MCF 10A (cell line): ENCODE measurements at regions not wholly inside any gene's neighbourhood (a gene's known extent, or its start where the extent isn't known, plus 50 kb on each side); places are given as distances from the start of the nearest gene placed in this dataset.

Experiments used
- BruUV-seq: library from RNA; stranded (reverse); fragments of 400-500 nt; replicated peaks from 2 replicates; lab custom pipeline; 2021; lab: Mats Ljungman, UMichigan
- CTCF ChIA-PET: fragments of 300-600 bp; sonication (Branson Sonifier 250); formaldehyde crosslinking; extraction: SDS; loops from one replicate; lab custom pipeline; 2021; ENCODE audit warnings: antibody characterized with exemption, inconsistent platforms; lab: Yijun Ruan, JAX
- POLR2A ChIA-PET: fragments of 300-600, 350-650 bp; sonication (Branson Sonifier 250); formaldehyde crosslinking; extraction: SDS; loops from one replicate; lab custom pipeline; 2020; ENCODE audit warnings: antibody characterized with exemption, inconsistent platforms; lab: Yijun Ruan, JAX
- DNase-seq: peaks from one replicate; pipeline ENCODE4 v3.0.0-alpha.2; 2018; ENCODE audit not compliant: unreplicated experiment
- H3K27ac Mint-ChIP-seq: one replicate; pipeline ENCODE4 v1.8.0; 2022; ENCODE audit warnings: mild to moderate bottlenecking, low read depth, mixed read lengths; ENCODE audit not compliant: unreplicated experiment
- H3K27me3 Mint-ChIP-seq: one replicate; pipeline ENCODE4 v1.8.0; 2022; ENCODE audit warnings: mixed read lengths; ENCODE audit not compliant: insufficient read depth, unreplicated experiment
- H3K36me3 Mint-ChIP-seq: one replicate; pipeline ENCODE4 v1.8.0; 2022; ENCODE audit warnings: mild to moderate bottlenecking, moderate library complexity, mixed read lengths; ENCODE audit not compliant: insufficient read depth, unreplicated experiment
- H3K4me1 Mint-ChIP-seq: one replicate; pipeline ENCODE4 v1.8.0; 2022; ENCODE audit warnings: mixed read lengths; ENCODE audit not compliant: insufficient read depth, unreplicated experiment
- H3K4me3 Mint-ChIP-seq: one replicate; pipeline ENCODE4 v1.8.0; 2022; ENCODE audit warnings: mild to moderate bottlenecking, moderate library complexity, mixed read lengths; ENCODE audit not compliant: unreplicated experiment
- H3K9me3 Mint-ChIP-seq: one replicate; pipeline ENCODE4 v1.8.0; 2022; ENCODE audit warnings: mixed read lengths; ENCODE audit not compliant: unreplicated experiment
- CTCF ChIP-seq: fragments of 200-600 bp; IDR thresholded peaks from one replicate; pipeline ENCODE4 v1.8.0; 2022; ENCODE audit warnings: antibody characterized with exemption, mild to moderate bottlenecking; ENCODE audit not compliant: unreplicated experiment
- intact Hi-C: fragments of 100-400 bp; cut with micrococcal nuclease; formaldehyde crosslinking; loops from 2 replicates; pipeline ENCODE4 v1.14.1; 2022

- Mint-ChIP-seq H3K36me3 (no peaks in the 10 kb centered on the region), H3K4me3 (no peak overlapping the region), H3K9me3 (no peaks in the 10 kb centered on the region), H3K27ac (no peak overlapping the region), H3K27me3 (no peaks in the 10 kb centered on the region), H3K4me1 (peaks cover 5% of the 10 kb centered on the region)
- no peak for TF ChIP-seq CTCF
- intact Hi-C loops: no loop called here
- DNase-seq: no peak
- ChIA-PET POLR2A (no interaction called here), CTCF (no interaction called here)
- no TSS peak for BruUV-seq
Observed at GRCh38 chr4:189364032-189364449, 576.6 kb upstream of the FRG1 start.

- Mint-ChIP-seq H3K27me3 (no peaks in the 10 kb centered on the region), H3K9me3 (no peaks in the 10 kb centered on the region), H3K36me3 (no peaks in the 10 kb centered on the region), H3K4me1 (peaks cover 5% of the 10 kb centered on the region), H3K27ac (no peak overlapping the region), H3K4me3 (no peak overlapping the region)
- intact Hi-C loops: no loop called here
- ChIA-PET POLR2A (no interaction called here), CTCF (no interaction called here)
- no peak for TF ChIP-seq CTCF
- BruUV-seq: no TSS peak
- no peak for DNase-seq
Observed at GRCh38 chr4:189365451-189365850, 575.2 kb upstream of the FRG1 start.

- H3K4me3 Mint-ChIP-seq: no peak overlapping the region
- no peaks in the 10 kb centered on the region for H3K27me3 Mint-ChIP-seq
- H3K4me1 Mint-ChIP-seq: peaks cover 5% of the 10 kb centered on the region
- intact Hi-C loops: no loop called here
- no peak overlapping the region for H3K27ac Mint-ChIP-seq
- ChIA-PET POLR2A (no interaction called here), CTCF (no interaction called here)
- H3K9me3 Mint-ChIP-seq: no peaks in the 10 kb centered on the region
- TF ChIP-seq CTCF: no peak
- no peak for DNase-seq
- H3K36me3 Mint-ChIP-seq: no peaks in the 10 kb centered on the region
- BruUV-seq: no TSS peak
Observed at GRCh38 chr4:189367832-189368231, 572.8 kb upstream of the FRG1 start.

GRCh38 chr4:189374176-189374575 lies 566.5 kb upstream of the FRG1 start:
- Mint-ChIP-seq H3K9me3 (peaks cover 6% of the 10 kb centered on the region), H3K27me3 (no peaks in the 10 kb centered on the region), H3K27ac (no peak overlapping the region), H3K4me3 (no peak overlapping the region), H3K4me1 (no peaks in the 10 kb centered on the region), H3K36me3 (no peaks in the 10 kb centered on the region)
- no TSS peak for BruUV-seq
- ChIA-PET POLR2A (no interaction called here), CTCF (no interaction called here)
- no peak for TF ChIP-seq CTCF
- no peak for DNase-seq
- intact Hi-C loops: no loop called here
